ENCODE measurements at regions not wholly inside any gene's neighbourhood (a gene's known extent, or its start where the extent isn't known, plus 50 kb on each side); places are given as distances from the start of the nearest gene placed in this dataset.

DNA sequence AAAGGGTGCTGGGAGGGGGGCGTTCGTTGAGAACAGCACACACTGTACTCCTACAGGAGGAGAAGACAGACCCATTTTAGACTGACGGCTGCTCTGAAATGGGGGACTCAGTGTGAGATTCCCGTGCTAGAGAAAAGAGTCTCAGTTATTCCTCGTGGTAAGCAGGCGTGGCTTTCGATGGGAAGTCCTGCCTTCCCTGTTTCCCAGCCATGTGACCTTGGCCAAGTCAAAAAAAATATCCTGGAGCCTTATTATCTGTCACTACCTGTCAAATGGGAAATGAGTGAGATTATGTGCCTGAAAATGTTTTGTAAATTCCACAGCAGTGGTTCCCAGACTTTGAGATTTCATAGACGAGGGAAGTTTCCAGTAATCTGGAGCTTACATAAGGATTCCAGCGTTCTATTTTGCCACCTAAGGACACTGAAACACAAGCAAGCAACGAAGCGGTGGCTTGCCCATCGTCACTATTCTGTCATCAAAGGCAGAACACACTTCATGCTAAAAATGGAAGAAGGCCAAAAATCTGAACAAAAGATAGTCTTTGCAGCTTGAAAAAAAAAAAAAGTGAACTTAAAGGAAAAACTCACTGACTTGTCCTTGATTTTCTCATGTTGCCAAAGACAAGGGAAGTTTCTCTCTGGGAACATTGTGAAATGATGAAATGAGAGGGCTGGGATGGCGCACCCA lies 253.4 kb upstream of the RPL38 start:
- Mint-ChIP-seq H3K27me3 (ENCODE audit: insufficient read depth, unreplicated experiment) (peaks cover 34% of the 10 kb centered on the region), H3K36me3 (ENCODE audit: insufficient read depth, unreplicated experiment) (no peaks in the 10 kb centered on the region), H3K9me3 (ENCODE audit: unreplicated experiment) (no peaks in the 10 kb centered on the region), H3K4me1 (ENCODE audit: insufficient read depth, unreplicated experiment) (no peaks in the 10 kb centered on the region), H3K27ac (ENCODE audit: low read depth, unreplicated experiment) (no peak overlapping the region), H3K4me3 (ENCODE audit: unreplicated experiment) (no peak overlapping the region)
- intact Hi-C loops (cut with micrococcal nuclease): no loop called here
- BruUV-seq (replicated peaks): no TSS peak
- DNase-seq (ENCODE audit: unreplicated experiment): no peak
- TF ChIP-seq, protein P1, sequence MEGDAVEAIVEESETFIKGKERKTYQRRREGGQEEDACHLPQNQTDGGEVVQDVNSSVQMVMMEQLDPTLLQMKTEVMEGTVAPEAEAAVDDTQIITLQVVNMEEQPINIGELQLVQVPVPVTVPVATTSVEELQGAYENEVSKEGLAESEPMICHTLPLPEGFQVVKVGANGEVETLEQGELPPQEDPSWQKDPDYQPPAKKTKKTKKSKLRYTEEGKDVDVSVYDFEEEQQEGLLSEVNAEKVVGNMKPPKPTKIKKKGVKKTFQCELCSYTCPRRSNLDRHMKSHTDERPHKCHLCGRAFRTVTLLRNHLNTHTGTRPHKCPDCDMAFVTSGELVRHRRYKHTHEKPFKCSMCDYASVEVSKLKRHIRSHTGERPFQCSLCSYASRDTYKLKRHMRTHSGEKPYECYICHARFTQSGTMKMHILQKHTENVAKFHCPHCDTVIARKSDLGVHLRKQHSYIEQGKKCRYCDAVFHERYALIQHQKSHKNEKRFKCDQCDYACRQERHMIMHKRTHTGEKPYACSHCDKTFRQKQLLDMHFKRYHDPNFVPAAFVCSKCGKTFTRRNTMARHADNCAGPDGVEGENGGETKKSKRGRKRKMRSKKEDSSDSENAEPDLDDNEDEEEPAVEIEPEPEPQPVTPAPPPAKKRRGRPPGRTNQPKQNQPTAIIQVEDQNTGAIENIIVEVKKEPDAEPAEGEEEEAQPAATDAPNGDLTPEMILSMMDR (IDR thresholded peaks at IDR 0.05; ENCODE audit: unreplicated experiment): no peak
- CTCF ChIA-PET: no interaction called here
- POLR2A ChIA-PET: interaction anchor here (0.7 kb wide), 1 partner anchor 254 kb away, joined by 3 read pairs; no protein-coding TSS in a partner anchor

DNA sequence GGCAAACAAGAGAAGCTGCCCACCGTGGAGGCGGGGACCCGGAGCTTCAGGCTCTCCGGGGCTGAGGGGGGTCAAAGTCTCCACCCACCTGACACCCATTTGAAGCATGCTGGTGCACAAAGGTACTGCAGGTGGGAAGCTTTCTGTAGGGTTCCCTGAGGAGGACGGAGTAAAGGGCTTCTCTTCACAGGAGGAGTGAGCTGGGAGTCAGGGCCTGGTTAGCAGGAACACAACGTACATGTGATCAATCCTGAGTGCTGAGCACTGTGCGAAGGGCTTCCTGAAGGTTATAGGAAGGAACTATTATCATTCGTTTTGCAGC lies 252.9 kb upstream of the RPL38 start:
- BruUV-seq (replicated peaks): no TSS peak
- H3K9me3 Mint-ChIP-seq (ENCODE audit: unreplicated experiment): no peaks in the 10 kb centered on the region
- no peak for DNase-seq (ENCODE audit: unreplicated experiment)
- ChIA-PET POLR2A (interaction anchor here (0.7 kb wide), 1 partner anchor 254 kb away, joined by 3 read pairs; no protein-coding TSS in a partner anchor), CTCF (no interaction called here)
- peaks cover 29% of the 10 kb centered on the region for H3K27me3 Mint-ChIP-seq (ENCODE audit: insufficient read depth, unreplicated experiment)
- no peaks in the 10 kb centered on the region for H3K4me1 Mint-ChIP-seq (ENCODE audit: insufficient read depth, unreplicated experiment)
- H3K27ac Mint-ChIP-seq (ENCODE audit: low read depth, unreplicated experiment): no peak overlapping the region
- intact Hi-C loops (cut with micrococcal nuclease): no loop called here
- TF ChIP-seq, protein P1 (IDR thresholded peaks at IDR 0.05; ENCODE audit: unreplicated experiment): no peak
- no peak overlapping the region for H3K4me3 Mint-ChIP-seq (ENCODE audit: unreplicated experiment)
- H3K36me3 Mint-ChIP-seq (ENCODE audit: insufficient read depth, unreplicated experiment): no peaks in the 10 kb centered on the region

DNA sequence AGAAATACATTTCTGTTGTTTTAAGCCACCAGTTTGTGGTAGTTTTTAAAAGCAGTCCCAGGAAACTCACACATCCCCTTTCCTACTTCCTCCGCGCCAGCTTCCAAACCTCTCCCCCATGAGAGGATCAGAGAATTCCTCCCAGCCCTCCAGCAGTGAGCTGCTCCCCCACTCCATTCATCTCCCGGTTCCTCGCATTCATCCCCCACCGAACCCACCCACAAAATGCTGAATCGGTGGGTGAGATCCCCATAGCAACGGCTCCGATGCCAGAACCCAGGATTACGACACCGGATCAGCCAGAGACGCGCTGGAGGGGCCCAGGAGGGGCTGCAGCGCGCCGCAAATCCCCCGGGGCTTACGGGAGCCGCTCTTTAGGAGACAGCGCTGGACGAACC lies 251.4 kb upstream of the RPL38 start:
- no peaks in the 10 kb centered on the region for H3K36me3 Mint-ChIP-seq (ENCODE audit: insufficient read depth, unreplicated experiment)
- ChIA-PET CTCF (no interaction called here), POLR2A (no interaction called here)
- TF ChIP-seq, protein P1 (IDR thresholded peaks at IDR 0.05; ENCODE audit: unreplicated experiment): no peak
- BruUV-seq (replicated peaks): no TSS peak
- no peak overlapping the region for H3K27ac Mint-ChIP-seq (ENCODE audit: low read depth, unreplicated experiment)
- H3K9me3 Mint-ChIP-seq (ENCODE audit: unreplicated experiment): no peaks in the 10 kb centered on the region
- no peak for DNase-seq (ENCODE audit: unreplicated experiment)
- H3K4me1 Mint-ChIP-seq (ENCODE audit: insufficient read depth, unreplicated experiment): no peaks in the 10 kb centered on the region
- H3K4me3 Mint-ChIP-seq (ENCODE audit: unreplicated experiment): no peak overlapping the region
- H3K27me3 Mint-ChIP-seq (ENCODE audit: insufficient read depth, unreplicated experiment): peaks cover 19% of the 10 kb centered on the region
- intact Hi-C loops (cut with micrococcal nuclease): no loop called here

DNA sequence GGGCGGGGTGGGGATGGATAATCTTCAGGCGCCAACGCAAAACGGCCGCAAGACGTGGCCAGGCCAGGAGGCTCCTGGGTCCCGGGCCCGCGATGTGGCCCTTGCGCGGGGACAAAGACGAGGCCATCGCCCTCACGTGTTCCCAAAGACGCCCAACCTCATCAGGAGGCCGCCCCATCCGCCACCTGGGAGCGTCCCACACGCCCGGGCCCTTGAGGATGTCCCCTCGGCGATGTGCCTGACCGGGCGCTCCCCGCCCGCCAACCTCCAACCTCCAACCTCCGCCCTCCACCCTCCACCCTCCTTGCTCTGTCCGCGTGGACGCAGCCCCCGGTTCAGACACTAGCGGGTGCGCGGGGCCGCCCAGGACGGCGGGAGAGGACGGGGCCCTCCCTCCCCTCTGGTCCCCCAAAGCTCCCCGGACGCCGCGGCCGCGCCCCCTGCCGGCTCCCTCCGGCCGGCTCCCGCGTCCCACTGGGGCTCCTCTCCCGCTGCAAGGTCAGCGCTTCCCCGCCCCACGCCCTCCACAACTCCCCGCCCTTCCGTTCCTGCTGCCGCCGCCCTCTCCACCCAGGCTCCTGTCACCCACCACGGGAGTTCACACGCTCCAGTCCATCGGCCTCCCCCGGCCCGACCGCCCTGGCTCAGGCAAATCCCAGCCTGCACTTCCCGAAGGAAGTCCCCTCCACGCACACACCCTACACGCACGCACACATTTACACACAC lies 250.8 kb upstream of the RPL38 start:
- no peaks in the 10 kb centered on the region for H3K4me1 Mint-ChIP-seq (ENCODE audit: insufficient read depth, unreplicated experiment)
- H3K27ac Mint-ChIP-seq (ENCODE audit: low read depth, unreplicated experiment): no peak overlapping the region
- peaks cover 13% of the 10 kb centered on the region for H3K27me3 Mint-ChIP-seq (ENCODE audit: insufficient read depth, unreplicated experiment)
- no peaks in the 10 kb centered on the region for H3K36me3 Mint-ChIP-seq (ENCODE audit: insufficient read depth, unreplicated experiment)
- H3K4me3 Mint-ChIP-seq (ENCODE audit: unreplicated experiment): no peak overlapping the region
- POLR2A ChIA-PET: no interaction called here
- no peak for DNase-seq (ENCODE audit: unreplicated experiment)
- TF ChIP-seq, protein P1 (IDR thresholded peaks at IDR 0.05; ENCODE audit: unreplicated experiment): no peak
- intact Hi-C loops (cut with micrococcal nuclease): no loop called here
- CTCF ChIA-PET: interaction anchor here (0.6 kb wide), 1 partner anchor 573 kb away, joined by 3 read pairs; no protein-coding TSS in a partner anchor
- no TSS peak for BruUV-seq (replicated peaks)
- H3K9me3 Mint-ChIP-seq (ENCODE audit: unreplicated experiment): no peaks in the 10 kb centered on the region
